GM23338 (cell line): ENCODE measurements at regions not wholly inside any gene's neighbourhood (a gene's known extent, or its start where the extent isn't known, plus 50 kb on each side); places are given as distances from the start of the nearest gene placed in this dataset.

Experiments used
- ATAC-seq: fragments of 200-7000 bp; cut with Tn5 transposase; 3 replicates; pipeline ENCODE4 v1.9.1; 2020
- DNase-seq: peaks from one replicate; pipeline ENCODE4 v3.0.0-alpha.2; 2015; ENCODE audit warnings: low spot score
- H2AFZ ChIP-seq: fragments of 200-600 bp; sonication (generic); 2 replicates; pipeline ENCODE4 v1.8.0; 2016; ENCODE audit warnings: antibody characterized with exemption, mild to moderate bottlenecking, moderate library complexity
- H3F3A ChIP-seq: fragments of 200-600 bp; sonication (generic); replicated peaks from 2 replicates; pipeline ENCODE4 v1.8.0; 2017; ENCODE audit warnings: antibody characterized with exemption, mixed run types, low read depth
- H3K27ac ChIP-seq: fragments of 200-600 bp; sonication (generic); 2 replicates; pipeline ENCODE4 v1.6.1; 2016; ENCODE audit warnings: low read depth
- H3K27me3 ChIP-seq: fragments of 200-600 bp; sonication (generic); 2 replicates; pipeline ENCODE4 v1.8.0; 2016; ENCODE audit warnings: mild to moderate bottlenecking, mixed run types, moderate library complexity; ENCODE audit not compliant: insufficient read depth
- H3K36me3 ChIP-seq: fragments of 200-600 bp; sonication (generic); 2 replicates; pipeline ENCODE4 v1.8.0; 2016; ENCODE audit warnings: mild to moderate bottlenecking; ENCODE audit not compliant: insufficient read depth
- H3K4me1 ChIP-seq: fragments of 200-600 bp; sonication (generic); 2 replicates; pipeline ENCODE4 v1.8.0; 2016; ENCODE audit warnings: mild to moderate bottlenecking, moderate library complexity; ENCODE audit not compliant: insufficient read depth
- H3K4me2 ChIP-seq: fragments of 200-600 bp; sonication (generic); 2 replicates; pipeline ENCODE4 v1.7.1; 2017; ENCODE audit warnings: mixed run types
- H3K4me3 ChIP-seq: fragments of 200-600 bp; sonication (generic); 2 replicates; pipeline ENCODE4 v1.6.1; 2016; ENCODE audit warnings: mixed run types
- H3K79me2 ChIP-seq: fragments of 200-600 bp; sonication (generic); replicated peaks from 2 replicates; pipeline ENCODE4 v1.8.0; 2017; ENCODE audit warnings: mild to moderate bottlenecking; ENCODE audit not compliant: insufficient read depth
- H3K9me2 ChIP-seq: fragments of 200-600 bp; sonication (generic); 2 replicates; pipeline ENCODE4 v1.8.0; 2017; ENCODE audit not compliant: insufficient read depth
- H4K20me1 ChIP-seq: fragments of 200-600 bp; sonication (generic); replicated peaks from 2 replicates; pipeline ENCODE4 v1.8.0; 2017; ENCODE audit warnings: mild to moderate bottlenecking; ENCODE audit not compliant: insufficient read depth
- H3K27ac Mint-ChIP-seq: 2 replicates; pipeline ENCODE4 v1.8.0; 2020; ENCODE audit warnings: inconsistent platforms, mild to moderate bottlenecking, moderate library complexity, mixed read lengths
- H3K27me3 Mint-ChIP-seq: 3 replicates; pipeline ENCODE4 v1.8.0; 2022; ENCODE audit warnings: low read depth, mild to moderate bottlenecking, moderate library complexity, mixed read lengths, inconsistent platforms; ENCODE audit not compliant: insufficient read depth, poor library complexity
- H3K36me3 Mint-ChIP-seq: 3 replicates; pipeline ENCODE4 v1.8.0; 2021; ENCODE audit warnings: low read depth, mild to moderate bottlenecking, inconsistent platforms, moderate library complexity, mixed read lengths
- H3K4me1 Mint-ChIP-seq: 3 replicates; pipeline ENCODE4 v1.8.0; 2020; ENCODE audit warnings: mild to moderate bottlenecking, inconsistent platforms, mixed read lengths
- H3K4me3 Mint-ChIP-seq: 3 replicates; pipeline ENCODE4 v1.8.0; 2021; ENCODE audit warnings: moderate library complexity, mild to moderate bottlenecking, inconsistent platforms, mixed read lengths
- H3K9me3 Mint-ChIP-seq: 3 replicates; pipeline ENCODE4 v1.8.0; 2020; ENCODE audit warnings: moderate library complexity, mild to moderate bottlenecking, inconsistent platforms, mixed read lengths
- ETS1 ChIP-seq: IDR thresholded peaks from 2 replicates; pipeline ENCODE4 v1.6.1; 2016; ENCODE audit warnings: antibody characterized with exemption
- EZH2phosphoT487 ChIP-seq: fragments of 200-600 bp; sonication (generic); IDR thresholded peaks from one replicate; pipeline ENCODE4 v1.8.1; 2018; ENCODE audit warnings: antibody characterized with exemption; ENCODE audit not compliant: unreplicated experiment
- JUNB ChIP-seq: IDR thresholded peaks from one replicate; pipeline ENCODE4 v1.6.1; 2016; ENCODE audit warnings: antibody characterized with exemption; ENCODE audit not compliant: unreplicated experiment
- NANOG ChIP-seq: IDR thresholded peaks from 2 replicates; pipeline ENCODE4 v1.6.1; 2016; ENCODE audit warnings: antibody characterized with exemption, borderline replicate concordance
- REST ChIP-seq: IDR thresholded peaks from one replicate; pipeline ENCODE4 v1.6.1; 2018; ENCODE audit warnings: antibody characterized with exemption; ENCODE audit not compliant: unreplicated experiment
- ZNF114 ChIP-seq: fragments of 250-450 bp; sonication (Bioruptor Pico); IDR thresholded peaks from 2 replicates; pipeline ENCODE4 v1.5.0; 2020; ENCODE audit warnings: mild to moderate bottlenecking, moderate library complexity
- ZNF331 ChIP-seq: fragments of 250-450 bp; sonication (Bioruptor Pico); IDR thresholded peaks from 2 replicates; pipeline ENCODE4 v1.5.0; 2020; ENCODE audit warnings: low read depth, mild to moderate bottlenecking, moderate library complexity
- TF ChIP-seq, protein P1 (sequence below): fragments of 250-450 bp; sonication (Bioruptor Pico); IDR thresholded peaks from 2 replicates; pipeline ENCODE4 v1.5.0; 2020; ENCODE audit warnings: mild to moderate bottlenecking, moderate library complexity

DNA sequence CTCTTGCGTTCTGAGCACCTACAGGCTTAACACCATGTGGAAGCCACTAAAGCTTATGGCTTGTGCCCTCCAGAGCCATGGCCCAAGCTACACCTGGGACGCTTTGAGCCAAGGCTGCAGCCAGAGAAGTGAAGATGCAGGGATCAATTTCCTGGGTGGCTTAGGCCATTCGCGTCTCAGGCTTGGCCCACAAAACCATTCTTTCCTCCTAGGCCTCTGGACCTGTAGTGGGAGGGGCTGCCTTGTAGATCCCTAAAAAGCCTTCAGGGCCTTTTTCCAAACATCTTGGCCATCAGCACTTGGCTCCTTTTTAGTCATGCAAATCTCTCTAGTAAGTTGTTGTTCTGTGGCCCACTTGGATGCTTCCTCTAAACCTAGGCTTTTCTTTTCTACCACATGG is 401.7 kb upstream of the RUNX1 start (continued):
- TF ChIP-seq, protein P1, sequence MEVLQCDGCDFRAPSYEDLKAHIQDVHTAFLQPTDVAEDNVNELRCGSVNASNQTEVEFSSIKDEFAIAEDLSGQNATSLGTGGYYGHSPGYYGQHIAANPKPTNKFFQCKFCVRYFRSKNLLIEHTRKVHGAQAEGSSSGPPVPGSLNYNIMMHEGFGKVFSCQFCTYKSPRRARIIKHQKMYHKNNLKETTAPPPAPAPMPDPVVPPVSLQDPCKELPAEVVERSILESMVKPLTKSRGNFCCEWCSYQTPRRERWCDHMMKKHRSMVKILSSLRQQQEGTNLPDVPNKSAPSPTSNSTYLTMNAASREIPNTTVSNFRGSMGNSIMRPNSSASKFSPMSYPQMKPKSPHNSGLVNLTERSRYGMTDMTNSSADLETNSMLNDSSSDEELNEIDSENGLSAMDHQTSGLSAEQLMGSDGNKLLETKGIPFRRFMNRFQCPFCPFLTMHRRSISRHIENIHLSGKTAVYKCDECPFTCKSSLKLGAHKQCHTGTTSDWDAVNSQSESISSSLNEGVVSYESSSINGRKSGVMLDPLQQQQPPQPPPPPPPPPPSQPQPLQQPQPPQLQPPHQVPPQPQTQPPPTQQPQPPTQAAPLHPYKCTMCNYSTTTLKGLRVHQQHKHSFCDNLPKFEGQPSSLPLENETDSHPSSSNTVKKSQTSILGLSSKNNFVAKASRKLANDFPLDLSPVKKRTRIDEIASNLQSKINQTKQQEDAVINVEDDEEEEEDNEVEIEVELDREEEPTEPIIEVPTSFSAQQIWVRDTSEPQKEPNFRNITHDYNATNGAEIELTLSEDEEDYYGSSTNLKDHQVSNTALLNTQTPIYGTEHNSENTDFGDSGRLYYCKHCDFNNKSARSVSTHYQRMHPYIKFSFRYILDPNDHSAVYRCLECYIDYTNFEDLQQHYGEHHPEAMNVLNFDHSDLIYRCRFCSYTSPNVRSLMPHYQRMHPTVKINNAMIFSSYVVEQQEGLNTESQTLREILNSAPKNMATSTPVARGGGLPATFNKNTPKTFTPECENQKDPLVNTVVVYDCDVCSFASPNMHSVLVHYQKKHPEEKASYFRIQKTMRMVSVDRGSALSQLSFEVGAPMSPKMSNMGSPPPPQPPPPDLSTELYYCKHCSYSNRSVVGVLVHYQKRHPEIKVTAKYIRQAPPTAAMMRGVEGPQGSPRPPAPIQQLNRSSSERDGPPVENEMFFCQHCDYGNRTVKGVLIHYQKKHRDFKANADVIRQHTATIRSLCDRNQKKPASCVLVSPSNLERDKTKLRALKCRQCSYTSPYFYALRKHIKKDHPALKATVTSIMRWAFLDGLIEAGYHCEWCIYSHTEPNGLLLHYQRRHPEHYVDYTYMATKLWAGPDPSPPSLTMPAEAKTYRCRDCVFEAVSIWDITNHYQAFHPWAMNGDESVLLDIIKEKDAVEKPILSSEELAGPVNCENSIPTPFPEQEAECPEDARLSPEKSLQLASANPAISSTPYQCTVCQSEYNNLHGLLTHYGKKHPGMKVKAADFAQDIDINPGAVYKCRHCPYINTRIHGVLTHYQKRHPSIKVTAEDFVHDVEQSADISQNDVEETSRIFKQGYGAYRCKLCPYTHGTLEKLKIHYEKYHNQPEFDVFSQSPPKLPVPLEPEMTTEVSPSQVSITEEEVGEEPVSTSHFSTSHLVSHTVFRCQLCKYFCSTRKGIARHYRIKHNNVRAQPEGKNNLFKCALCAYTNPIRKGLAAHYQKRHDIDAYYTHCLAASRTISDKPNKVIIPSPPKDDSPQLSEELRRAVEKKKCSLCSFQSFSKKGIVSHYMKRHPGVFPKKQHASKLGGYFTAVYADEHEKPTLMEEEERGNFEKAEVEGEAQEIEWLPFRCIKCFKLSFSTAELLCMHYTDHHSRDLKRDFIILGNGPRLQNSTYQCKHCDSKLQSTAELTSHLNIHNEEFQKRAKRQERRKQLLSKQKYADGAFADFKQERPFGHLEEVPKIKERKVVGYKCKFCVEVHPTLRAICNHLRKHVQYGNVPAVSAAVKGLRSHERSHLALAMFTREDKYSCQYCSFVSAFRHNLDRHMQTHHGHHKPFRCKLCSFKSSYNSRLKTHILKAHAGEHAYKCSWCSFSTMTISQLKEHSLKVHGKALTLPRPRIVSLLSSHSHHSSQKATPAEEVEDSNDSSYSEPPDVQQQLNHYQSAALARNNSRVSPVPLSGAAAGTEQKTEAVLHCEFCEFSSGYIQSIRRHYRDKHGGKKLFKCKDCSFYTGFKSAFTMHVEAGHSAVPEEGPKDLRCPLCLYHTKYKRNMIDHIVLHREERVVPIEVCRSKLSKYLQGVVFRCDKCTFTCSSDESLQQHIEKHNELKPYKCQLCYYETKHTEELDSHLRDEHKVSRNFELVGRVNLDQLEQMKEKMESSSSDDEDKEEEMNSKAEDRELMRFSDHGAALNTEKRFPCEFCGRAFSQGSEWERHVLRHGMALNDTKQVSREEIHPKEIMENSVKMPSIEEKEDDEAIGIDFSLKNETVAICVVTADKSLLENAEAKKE (CRISPR knock-in tag): no peak
- TF ChIP-seq JUNB (no peak), REST (no peak), EZH2phosphoT487 (no peak), ZNF114 (CRISPR knock-in tag) (no peak), NANOG (no peak)

DNA sequence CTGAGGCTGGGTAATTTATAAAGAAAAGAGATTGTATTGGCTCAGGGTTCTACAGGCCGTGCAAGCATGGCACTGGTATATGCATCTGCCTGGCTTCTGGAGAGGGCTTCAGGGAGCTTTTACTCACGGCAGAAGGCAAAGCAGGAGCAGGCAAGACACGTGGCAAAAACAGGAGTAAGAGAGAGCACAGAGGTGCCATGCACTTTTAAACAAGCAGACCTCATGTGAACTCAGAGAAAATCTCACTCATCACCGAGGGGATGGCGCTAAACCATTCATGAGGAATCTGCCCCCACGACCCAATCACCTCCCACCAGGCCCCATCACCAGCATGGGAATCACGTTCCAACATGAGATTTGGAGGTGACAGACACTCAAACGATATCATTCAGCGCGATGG is 400.7 kb upstream of the RUNX1 start:
- no peaks in the 10 kb centered on the region for H3K4me1 ChIP-seq
- no peaks in the 10 kb centered on the region for H4K20me1 ChIP-seq
- H3K4me3 ChIP-seq: no peak overlapping the region
- DNase-seq (no peak), ATAC-seq (no peak)
- no peak overlapping the region for H3K27ac Mint-ChIP-seq
- peaks cover 36% of the 10 kb centered on the region for H3K9me3 Mint-ChIP-seq
- no peaks in the 10 kb centered on the region for H3K27me3 Mint-ChIP-seq
- H3K4me1 Mint-ChIP-seq: no peaks in the 10 kb centered on the region
- peaks cover 27% of the 10 kb centered on the region for H3K36me3 Mint-ChIP-seq
- no peaks in the 10 kb centered on the region for H3K27me3 ChIP-seq
- H3K9me2 ChIP-seq: peaks cover 4% of the 10 kb centered on the region; the same call in 1 of the 2 replicates
- no peaks in the 10 kb centered on the region for H3K79me2 ChIP-seq
- H3K4me3 Mint-ChIP-seq: no peak overlapping the region
- no peak overlapping the region for H3K27ac ChIP-seq
- no peak overlapping the region for H2AFZ ChIP-seq
- no peaks in the 10 kb centered on the region for H3F3A ChIP-seq
- no peaks in the 10 kb centered on the region; the same call in 1 of the 2 replicates for H3K36me3 ChIP-seq
- H3K4me2 ChIP-seq: no peak overlapping the region
- no peak for TF ChIP-seq ETS1
- no peak for TF ChIP-seq ZNF331 (CRISPR knock-in tag)
